ENCODE measurements at regions not wholly inside any gene's neighbourhood (a gene's known extent, or its start where the extent isn't known, plus 50 kb on each side); places are given as distances from the start of the nearest gene placed in this dataset.
"Not testable (repeated sequence)": the region's sequence is repeated elsewhere in the genome, so short reads cannot be mapped to it uniquely, and the experiment has no call there.

DNA sequence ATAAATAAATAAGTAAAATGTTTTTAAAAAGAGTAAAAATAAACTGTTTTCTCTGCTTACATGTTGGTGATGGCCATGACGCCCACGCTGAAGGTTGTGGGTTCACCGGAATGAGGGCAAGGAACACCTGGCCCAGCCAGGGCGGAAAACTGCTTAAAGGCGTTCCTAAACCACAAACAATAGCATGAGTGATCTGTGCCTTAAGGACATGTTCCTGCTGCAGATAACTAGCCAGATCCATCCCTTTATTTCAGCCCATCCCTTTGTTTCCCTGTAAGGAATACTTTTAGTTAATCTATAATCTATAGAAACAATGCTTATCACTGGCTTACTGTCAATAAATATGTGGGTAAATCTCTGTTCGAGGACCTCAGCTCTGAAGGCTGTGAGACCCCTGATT, 63.3 kb upstream of the CEP78 start:
- ATAC-seq; H3K27ac ChIP-seq; intact Hi-C loops (cut with DNase I); H3K27me3 ChIP-seq (ENCODE audit: low read depth); H3K4me3 ChIP-seq; H3K36me3 ChIP-seq; H3K4me1 ChIP-seq; DNase-seq; H3K9me3 ChIP-seq: not testable (repeated sequence)

DNA sequence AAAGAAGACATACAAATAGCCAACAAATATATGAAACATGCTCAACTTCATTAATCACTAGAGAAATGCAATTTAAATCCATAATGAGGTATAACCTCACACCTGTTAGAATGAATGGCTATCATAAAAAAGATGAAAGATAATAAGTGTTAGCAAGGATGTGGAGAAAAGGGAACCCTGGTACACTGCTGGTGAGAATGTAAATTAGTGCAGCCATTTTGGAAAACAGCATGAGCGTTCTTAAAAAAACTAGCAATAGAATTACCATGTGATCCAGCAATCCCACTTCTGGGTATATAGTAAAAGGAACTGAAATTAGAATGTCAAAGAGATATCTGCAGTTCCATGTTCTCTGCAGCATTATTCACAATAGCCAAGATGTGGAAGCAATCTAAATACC, 64.2 kb upstream of the CEP78 start:
- no peak overlapping the region for H3K27ac ChIP-seq
- intact Hi-C loops (cut with DNase I): no loop called here
- TF ChIP-seq, protein P1, sequence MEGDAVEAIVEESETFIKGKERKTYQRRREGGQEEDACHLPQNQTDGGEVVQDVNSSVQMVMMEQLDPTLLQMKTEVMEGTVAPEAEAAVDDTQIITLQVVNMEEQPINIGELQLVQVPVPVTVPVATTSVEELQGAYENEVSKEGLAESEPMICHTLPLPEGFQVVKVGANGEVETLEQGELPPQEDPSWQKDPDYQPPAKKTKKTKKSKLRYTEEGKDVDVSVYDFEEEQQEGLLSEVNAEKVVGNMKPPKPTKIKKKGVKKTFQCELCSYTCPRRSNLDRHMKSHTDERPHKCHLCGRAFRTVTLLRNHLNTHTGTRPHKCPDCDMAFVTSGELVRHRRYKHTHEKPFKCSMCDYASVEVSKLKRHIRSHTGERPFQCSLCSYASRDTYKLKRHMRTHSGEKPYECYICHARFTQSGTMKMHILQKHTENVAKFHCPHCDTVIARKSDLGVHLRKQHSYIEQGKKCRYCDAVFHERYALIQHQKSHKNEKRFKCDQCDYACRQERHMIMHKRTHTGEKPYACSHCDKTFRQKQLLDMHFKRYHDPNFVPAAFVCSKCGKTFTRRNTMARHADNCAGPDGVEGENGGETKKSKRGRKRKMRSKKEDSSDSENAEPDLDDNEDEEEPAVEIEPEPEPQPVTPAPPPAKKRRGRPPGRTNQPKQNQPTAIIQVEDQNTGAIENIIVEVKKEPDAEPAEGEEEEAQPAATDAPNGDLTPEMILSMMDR (IDR thresholded peaks at IDR 0.05): no peak

DNA sequence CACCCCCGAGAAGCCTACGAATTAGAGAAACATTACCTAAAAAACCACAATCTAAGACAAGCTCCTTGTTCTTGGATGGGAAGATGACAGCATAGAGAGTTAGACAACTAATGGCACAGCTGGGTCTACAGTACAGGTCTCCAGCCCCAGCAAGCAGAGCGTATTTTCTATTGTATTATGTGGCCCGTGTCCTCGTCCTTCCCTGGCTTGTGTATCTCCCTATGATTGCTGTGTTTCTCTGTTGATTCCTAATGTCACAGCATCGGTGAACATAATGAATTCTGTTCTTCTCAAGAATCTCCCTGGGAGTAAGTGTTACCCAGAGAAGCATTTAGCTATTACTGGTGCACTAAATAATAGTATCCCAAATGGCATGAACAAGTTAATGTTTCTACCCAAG, 66.8 kb upstream of the CEP78 start:
- Histone ChIP-seq H3K4me3 (no peak overlapping the region), H3K27ac (no peak overlapping the region), H3K36me3 (no peaks in the 10 kb centered on the region), H3K4me1 (no peaks in the 10 kb centered on the region), H3K27me3 (ENCODE audit: low read depth) (no peaks in the 10 kb centered on the region), H3K9me3 (no peaks in the 10 kb centered on the region)
- no peak for DNase-seq
- no peak for ATAC-seq
- TF ChIP-seq, protein P1 (IDR thresholded peaks at IDR 0.05): no peak
- intact Hi-C loops (cut with DNase I): no loop called here

More for the DNA sequence above, 64.2 kb upstream of the CEP78 start:
- no peaks in the 10 kb centered on the region for H3K4me1 ChIP-seq
- H3K4me3 ChIP-seq: no peak overlapping the region
- H3K36me3 ChIP-seq: no peaks in the 10 kb centered on the region
- H3K9me3 ChIP-seq: no peaks in the 10 kb centered on the region
- no peak for ATAC-seq
- no peak for DNase-seq
- H3K27me3 ChIP-seq (ENCODE audit: low read depth): no peaks in the 10 kb centered on the region

DNA sequence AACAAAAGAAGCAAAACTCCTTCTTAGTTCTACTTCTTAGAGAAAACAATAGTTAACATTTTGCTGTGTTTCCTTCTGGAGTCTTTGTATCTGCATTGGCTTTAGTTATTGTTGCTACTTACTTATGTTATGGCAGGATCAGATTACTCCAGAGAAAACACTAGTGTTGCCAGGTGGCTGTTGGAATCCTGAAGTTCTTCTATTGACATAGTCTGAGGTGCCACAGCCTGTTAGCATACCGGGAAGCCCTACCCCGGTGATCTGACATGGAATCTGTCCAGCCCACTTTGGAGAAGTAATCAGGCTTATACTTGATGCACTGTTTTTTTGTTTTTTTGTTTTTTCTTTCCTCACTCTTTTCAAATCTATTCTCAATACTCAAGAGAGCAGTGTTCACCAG, 68.5 kb upstream of the CEP78 start:
- Histone ChIP-seq H3K4me3 (no peak overlapping the region), H3K27me3 (ENCODE audit: low read depth) (no peaks in the 10 kb centered on the region), H3K36me3 (no peaks in the 10 kb centered on the region), H3K4me1 (no peaks in the 10 kb centered on the region), H3K9me3 (no peaks in the 10 kb centered on the region), H3K27ac (peak overlapping the region; percentile 32)
- intact Hi-C loops (cut with DNase I): no loop called here
- peak; percentile 92 to 93 for ATAC-seq
- no peak for DNase-seq
- TF ChIP-seq, protein P1 (IDR thresholded peaks at IDR 0.05): no peak

DNA sequence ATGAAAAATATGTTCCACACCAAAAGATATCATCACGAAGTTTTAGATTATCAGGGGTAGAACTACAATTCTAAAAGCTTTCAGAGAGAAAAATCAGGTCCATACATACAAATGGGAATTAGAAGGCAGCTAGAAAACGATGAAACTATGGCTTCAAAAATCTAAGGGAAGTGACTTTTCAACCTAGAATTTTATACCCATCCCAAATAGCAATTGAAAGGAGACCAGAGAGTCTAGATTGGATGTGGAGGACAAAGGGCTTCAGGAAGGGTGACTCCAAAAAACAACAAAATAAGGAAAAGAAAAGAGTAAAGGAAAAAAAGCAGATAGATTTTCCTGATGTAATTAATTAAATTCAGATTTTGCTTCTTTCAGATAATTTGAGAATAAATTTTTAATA, 72.0 kb upstream of the CEP78 start:
- H3K4me1 ChIP-seq: no peaks in the 10 kb centered on the region
- no peaks in the 10 kb centered on the region for H3K36me3 ChIP-seq
- TF ChIP-seq, protein P1 (IDR thresholded peaks at IDR 0.05): no peak
- intact Hi-C loops (cut with DNase I): no loop called here
- H3K27ac ChIP-seq: no peak overlapping the region
- no peak overlapping the region for H3K4me3 ChIP-seq
- no peaks in the 10 kb centered on the region for H3K9me3 ChIP-seq
- H3K27me3 ChIP-seq (ENCODE audit: low read depth): no peaks in the 10 kb centered on the region
- no peak for ATAC-seq
- no peak for DNase-seq

DNA sequence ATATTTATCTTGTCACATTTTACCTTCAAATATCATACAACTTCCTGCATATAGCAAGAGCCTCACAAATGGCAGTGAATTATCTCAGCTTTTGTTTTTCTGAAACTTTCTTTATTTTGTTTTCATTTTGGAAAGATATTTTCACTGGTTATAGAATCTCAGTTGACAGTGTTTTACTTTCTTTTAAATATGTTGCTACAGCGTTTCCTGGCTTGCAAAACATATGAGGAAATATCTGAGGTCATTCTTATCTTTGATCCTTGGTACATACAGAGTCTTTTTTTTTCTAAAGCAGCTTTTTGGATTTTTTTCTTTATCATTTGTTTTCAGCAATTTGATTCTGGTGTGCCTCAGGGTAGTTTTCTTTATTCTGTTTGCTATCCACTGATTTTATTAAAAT, 77.6 kb upstream of the CEP78 start:
- no peak overlapping the region for H3K4me3 ChIP-seq
- ATAC-seq: no peak
- no peaks in the 10 kb centered on the region for H3K9me3 ChIP-seq
- DNase-seq: no peak
- TF ChIP-seq, protein P1 (IDR thresholded peaks at IDR 0.05): no peak
- H3K36me3 ChIP-seq: no peaks in the 10 kb centered on the region
- intact Hi-C loops (cut with DNase I): no loop called here
- H3K27me3 ChIP-seq (ENCODE audit: low read depth): no peaks in the 10 kb centered on the region
- H3K27ac ChIP-seq: no peak overlapping the region
- no peaks in the 10 kb centered on the region for H3K4me1 ChIP-seq
